SHP77 treated with DMSO at 0.1 percent for 48 hours (cell line): ENCODE measurements at regions not wholly inside any gene's neighbourhood (a gene's known extent, or its start where the extent isn't known, plus 50 kb on each side); places are given as distances from the start of the nearest gene placed in this dataset.

ENCODE experiments used
- DNase-seq: peaks from one replicate; lab custom pipeline; 2025; lab: John Stamatoyannopoulos, UW

DNA sequence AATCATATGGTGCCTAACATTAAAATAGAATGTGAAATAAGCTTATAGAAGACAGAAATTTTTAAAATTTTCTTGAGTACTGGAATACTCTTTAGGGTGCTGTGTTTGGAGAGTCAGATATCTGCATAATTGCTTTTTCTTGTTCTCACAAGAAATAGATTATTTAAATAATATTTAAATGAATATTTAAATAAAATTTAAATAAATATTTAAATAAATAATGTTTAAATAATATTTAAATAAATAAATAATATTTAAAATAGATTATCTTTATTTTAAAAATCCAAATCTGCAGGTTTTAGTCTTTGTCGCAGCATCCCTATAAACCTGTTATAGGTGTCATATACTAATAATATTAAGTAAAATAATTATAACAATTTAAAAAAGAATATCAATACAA is 1589.4 kb downstream of the MAT2B start:
- no peak for DNase-seq

DNA sequence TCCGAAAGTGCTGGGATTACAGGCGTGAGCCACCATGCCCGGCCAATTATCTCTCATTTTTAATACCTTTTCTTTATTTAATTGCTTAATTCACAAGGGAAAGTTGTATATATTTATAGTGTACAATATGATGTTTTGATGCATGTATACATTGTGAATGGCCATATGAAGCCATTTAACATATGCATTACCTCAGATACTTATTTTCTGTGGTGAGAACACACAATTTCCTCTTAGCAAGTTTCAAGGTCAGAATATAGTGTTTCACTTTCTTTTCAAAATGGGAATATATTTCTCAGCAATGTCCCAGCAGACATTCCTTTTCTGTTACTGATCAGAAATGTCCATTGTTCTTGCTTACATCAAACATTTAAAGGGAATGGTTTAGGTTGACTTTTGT is 1596.3 kb downstream of the MAT2B start:
- DNase-seq, result no peak

DNA sequence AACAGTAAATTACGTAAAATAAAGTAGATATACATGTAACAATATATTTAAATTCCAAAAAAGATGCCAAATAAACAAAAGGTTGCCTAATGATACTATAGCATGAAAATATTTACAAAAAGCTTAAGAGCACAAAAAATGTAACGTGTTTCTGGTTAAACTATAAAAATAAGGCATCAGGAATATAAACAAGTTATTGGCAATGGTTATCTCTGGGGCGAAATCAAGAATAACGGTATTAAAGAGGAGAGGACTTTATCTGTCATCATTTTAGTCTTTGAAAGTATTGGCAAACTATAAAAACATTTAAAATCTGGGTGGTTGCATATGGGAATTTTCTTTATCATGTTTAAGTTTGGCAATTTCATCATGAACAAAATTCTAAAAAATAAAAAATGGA is 1599.2 kb downstream of the MAT2B start:
- DNase-seq, result no peak

DNA sequence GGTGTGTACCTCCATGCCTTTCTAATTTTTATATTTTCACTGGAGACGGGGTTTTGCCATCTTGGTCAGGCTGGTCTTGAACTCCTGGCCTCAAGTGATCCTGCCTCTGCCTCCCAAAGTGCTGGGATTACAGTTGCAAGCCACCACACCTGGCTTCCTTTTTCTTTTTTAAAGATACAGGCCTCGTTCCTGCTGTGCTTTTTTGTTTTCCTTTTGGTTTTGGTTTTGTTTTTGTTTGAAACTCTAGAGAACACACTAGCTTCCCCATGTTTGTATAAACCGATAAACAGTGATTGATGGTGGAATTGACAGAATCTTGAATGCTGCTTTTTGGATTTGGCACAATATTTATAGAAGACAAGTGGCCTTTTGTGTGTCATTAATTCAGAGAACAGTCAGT is 1603.4 kb downstream of the MAT2B start:
- no peak for DNase-seq

DNA sequence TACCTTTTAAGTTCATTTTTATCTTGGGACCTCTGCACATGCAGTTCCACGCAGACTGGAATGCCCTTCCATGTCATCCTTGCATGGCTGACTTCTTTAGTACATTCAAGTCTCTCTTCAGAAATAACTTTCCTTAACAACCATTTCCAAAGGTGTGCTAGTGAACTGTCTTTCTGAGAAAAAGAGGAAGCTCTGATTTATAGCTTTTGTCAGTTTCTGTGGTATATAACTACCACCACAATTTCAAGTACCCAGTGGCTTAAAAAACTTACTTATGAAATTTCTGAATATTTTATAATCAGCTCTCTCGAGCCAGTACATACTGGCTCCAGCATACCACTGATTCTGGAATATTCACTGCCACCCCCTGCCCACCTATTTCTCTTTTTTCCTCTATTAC is 1613.8 kb downstream of the MAT2B start:
- no peak for DNase-seq

DNA sequence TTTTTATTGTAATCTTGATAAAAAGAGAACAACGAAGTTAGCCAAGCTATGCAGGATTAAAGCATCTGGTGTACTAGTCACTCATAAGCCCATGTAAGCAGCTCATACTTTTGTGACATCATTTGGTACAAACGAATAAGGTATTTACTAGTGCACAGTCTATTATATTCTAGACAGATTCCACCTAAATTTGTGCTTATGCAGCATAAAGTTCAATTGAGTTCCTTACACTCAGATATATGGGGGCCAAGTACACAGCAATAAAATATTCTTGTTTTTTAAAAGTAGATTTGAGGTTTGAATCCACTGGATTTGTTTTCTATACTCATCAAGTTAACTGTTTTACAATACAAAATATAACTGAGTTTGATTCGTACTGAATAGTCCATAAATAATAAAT is 1621.2 kb downstream of the MAT2B start:
- no peak for DNase-seq

DNA sequence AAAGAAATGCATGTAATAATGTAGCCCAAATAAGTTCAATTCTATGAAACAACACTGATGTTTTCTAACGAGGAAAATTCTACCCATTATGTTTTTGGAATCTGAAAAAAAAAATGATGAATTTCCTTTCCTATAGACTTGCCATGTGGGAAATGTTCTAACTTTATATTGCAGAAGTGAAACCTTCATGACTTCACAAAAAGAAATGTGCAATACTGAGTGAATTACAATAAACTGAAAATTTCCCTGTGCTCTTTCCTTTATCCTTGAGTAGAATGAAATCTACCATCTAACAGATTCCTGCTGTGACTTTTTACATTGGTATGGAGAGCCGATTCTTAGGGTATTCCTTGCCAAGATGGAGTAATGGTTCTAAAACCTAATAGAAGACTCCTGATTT is 1622.5 kb downstream of the MAT2B start:
- no peak for DNase-seq

DNA sequence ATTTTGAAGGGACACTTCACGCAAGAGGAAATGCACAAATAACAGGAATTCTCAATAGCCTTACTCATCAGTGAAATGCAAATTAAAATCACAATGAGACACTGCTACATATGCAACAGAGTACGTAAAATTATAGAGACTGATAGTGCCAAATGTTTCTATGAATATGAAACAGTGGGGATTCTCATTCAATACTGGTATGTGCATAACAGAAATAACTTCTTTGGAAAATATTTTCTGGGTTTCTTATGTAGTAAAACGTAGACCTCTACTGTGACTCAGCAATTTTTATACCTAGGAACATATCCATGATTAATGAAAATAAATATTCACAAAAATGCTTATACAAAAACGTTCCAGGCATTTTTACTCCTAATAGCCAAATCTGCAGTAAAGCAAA is 1625.2 kb downstream of the MAT2B start:
- DNase-seq, result no peak

DNA sequence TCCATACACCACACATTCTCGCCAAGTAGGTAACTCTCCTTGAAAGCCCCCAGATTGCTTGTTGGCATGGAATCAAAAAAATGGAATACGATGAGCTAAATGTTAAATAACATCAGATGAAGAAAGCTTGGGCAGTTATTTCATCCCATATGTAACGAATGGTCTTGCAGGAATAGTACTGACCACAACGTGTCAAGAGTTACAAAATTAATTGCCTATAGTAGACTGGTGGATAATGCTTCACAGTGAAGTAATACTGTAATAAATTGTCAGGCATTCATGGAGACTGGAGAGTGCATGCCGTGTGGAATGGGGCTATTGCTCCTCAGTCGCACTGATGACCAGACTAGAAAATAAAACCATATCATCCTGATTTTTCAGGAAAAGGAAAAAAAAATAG is 1628.7 kb downstream of the MAT2B start:
- no peak for DNase-seq

DNA sequence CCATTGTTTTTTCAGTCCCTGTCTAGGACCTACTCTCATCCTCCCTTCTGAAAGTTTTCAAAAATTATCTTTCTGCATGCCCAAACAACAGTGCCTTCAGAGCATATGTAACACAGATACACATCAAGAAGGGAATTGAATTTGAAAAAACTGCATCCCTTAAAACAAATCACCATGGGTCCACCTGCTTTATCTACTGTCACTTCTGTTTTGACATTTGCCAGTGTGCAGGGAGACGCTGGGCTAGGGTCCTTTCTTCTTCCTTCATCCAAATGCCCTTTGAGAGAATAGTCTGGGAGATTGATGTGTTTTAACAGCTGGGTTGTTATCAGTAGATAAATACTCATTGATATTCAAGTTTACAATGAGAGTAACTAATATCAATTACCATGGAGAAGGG is 1630.1 kb downstream of the MAT2B start:
- DNase-seq, result no peak

DNA sequence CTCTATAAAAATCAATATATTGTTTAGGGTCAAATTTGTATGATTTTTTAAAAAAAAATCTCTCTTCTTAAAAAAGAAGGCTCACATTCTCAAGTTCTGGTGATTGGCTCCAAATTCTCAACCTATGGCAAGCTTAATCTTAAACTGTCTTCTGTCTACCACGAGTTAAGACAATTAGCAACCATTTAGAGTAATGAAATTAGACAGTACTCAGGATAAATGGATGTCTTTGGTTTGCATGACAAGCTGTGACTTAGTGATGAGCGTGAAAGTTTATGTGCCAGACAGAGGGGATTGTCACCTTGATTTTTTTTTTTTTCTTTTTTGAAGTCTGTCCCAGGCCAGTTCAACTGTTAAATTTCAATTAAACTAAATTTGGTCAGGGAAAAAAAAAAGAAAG is 1632.3 kb downstream of the MAT2B start:
- DNase-seq, result no peak

DNA sequence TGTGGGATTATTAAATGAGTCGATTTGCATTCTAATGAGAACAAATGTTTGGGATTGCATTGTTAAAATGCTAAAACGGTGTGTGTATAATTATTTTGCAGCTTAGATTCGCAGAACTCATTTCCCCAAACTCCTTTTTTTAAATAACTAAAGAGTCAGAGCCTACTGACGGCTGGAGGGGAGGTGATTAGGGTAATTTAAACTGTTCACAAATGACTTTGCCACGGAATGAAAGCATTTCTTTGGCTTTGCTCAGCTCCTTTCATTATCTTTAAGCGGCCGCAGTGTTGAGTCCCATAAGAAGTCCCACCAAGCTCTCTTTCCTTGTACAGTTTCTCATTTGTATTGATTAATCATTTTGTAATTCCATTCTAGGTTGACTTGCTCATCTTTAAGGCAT is 1632.8 kb downstream of the MAT2B start:
- no peak for DNase-seq

DNA sequence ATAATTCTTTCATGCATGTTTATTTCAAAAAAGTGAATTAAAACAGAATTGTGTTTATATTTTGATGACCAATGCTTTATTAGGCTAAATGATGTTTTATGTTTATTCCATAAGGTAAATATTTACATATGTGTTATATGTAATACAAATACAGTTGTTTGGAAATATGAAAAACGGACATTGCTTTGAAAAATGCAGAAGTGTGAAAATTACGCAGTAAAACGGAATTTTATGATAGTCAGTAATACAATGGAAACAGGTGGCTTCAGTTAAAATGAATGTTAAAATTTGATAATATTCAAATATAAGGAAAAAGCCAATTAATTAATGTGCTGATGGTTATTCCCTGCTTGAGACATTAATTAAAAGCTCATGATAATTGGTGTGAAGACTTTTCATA is 1633.8 kb downstream of the MAT2B start:
- no peak for DNase-seq

DNA sequence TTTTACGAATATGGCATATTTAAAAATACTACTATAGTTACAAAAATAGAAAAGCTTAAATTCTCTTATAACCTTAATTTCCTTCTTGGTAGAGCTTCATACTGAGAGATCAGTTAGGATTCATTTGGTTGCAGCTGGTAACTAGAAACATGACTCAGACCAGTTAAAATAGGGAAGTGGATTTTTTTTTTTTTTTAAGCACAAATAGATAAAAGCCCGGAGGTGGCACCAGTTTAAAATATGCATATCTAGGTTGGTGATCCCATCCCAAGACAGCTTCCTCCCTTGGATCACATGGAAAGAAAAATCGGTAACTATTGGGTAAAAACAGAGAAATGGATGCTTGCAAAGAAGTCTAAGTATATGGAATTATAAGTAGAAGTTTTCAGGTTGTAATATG is 1634.3 kb downstream of the MAT2B start:
- no peak for DNase-seq

DNA sequence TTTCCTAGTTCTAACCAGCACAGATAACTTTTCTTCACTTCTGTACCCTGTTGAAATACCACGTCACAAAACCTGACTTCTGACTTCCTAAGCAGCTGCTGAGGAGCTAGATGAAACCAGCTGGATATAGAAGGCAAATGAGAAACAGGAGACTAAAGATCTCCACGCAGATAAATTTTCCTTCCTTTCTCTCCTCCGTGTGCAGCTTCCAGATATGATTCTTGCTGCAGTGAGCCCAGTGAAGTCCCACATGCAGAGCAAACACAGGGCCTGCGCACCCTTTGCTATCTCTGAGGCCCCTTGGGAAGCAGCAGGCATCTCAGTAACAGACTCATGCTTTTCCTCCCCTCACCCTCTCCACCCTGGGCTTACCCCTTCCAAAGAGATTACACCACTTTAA is 1638.3 kb downstream of the MAT2B start:
- no peak for DNase-seq

DNA sequence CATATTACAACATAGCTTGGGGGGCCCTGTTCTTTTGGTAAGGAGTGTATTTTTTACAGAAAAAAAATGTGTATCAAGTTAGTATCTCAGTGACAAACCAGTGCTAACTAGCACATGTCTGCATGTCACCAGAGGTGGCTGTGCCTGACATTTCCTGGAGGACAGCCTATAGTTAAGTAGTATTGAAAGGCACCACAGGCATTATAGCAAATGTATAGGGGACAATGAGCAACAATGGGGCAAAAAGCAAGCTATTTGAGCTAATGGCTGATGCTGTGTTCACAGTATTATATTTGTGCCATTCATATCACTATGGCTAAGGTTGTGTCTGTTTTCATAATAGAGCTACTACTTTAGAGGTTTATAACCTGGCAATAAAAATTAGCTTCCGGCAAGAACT is 1644.0 kb downstream of the MAT2B start:
- no peak for DNase-seq

DNA sequence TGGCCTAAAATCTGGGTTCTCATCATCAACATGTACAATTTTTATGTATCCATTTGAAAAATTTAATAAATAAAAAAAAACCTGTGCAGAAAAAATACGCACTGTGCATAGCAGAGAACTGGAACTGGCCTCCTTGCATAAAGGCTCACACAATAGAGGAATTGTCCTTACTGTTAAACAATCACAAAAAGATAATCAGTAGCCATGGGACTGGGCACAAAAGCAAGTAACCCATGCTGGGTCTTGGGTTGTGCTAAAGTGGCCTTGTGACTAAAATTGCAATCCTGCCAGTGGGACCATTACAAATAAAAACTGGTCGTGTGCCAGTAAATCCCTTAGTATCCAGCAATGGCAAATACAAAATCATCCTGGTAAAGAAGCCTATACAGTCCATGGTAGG is 1646.6 kb downstream of the MAT2B start:
- no peak for DNase-seq

DNA sequence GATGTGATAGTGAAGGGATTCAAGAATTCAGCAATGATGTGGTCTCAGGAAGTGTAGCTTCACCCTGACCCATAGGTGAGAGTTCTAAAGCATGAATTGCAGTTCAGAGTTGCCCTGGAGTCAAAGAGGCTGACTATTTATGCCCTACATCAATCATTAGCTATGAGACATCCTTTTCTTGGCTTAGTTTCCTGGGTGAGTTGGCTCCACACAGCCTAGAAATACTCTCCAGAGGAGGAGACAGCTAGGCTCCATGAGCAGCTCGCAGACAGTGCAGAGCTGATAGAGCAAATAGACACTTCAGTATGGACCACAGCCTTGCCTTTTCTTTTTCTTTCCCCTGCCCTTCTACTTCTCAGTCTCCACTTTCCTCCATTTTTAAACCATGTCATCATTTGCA is 1651.8 kb downstream of the MAT2B start:
- no peak for DNase-seq

DNA sequence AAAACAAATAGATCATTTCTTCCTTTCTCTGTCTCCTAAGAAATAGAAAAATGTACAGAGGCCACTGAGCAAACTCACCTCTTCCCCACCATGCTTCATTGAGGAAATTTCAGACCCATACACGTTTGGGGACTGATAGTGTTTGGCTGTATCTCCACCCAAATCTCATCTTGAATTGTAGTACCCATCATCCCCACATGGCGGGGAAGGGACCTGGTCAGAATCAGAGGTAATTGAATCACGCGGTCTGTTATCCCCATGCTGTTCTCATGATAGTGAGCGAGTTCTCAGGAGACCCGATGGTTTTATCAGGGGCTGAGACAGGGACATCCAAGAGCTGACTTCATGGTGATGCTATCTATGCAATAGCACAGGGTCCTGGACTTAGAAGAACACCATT is 1655.8 kb downstream of the MAT2B start:
- DNase-seq, result no peak

DNA sequence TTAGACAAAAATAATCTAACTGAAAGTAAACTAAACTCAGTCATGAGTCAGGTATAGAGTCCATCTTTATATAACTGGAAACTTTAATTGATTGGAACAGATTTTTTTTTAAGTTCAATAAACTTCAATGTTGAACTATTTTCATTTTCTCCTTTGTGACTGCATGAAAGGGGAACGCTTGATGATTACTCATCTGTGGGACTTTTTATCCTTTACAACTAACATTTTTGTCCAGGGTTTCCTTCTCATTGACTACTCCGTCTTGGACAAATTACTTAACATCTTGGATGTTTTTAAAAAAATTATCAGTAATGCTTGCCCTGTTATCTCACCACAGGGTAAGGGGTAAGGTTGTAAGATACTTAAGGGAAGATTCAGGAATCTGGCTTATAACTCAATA is 1658.4 kb downstream of the MAT2B start:
- no peak for DNase-seq

DNA sequence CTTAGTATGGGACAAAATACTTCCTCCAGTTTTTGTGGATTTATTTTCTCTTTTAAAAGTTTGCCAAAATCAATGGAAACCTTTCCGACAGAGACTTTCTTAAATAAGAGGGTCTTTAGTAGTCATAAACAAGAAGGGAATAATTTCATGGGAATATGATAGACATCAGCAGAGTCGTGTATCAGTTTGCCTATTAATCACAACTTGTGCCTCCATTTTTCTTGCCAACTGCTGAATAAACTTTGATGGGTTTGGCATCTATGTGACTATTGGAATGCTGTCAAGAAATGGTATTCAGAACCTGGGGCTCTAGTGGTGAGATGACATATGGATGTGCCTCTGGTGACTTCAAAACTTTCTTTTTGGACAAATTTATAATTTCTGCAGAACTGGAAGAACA is 1668.2 kb downstream of the MAT2B start:
- no peak for DNase-seq

DNA sequence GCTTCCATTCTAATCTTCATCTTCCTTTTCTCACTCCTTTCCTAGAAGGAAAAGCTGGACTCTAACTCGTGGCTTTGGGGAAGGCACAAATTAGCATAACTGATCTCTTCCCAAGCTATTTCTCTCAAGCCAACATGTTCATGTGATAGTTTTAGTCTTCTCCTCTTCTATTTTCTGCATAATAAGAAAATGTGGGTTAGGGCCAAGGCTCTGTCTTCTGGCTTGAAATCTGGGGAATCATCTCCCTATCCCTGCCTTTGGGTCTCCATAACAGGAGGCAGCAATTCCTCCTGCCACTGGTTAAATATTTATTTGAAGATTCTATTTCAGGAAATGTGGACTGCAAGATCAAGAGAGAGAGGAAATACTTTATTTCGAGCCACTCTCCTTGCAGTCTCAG is 1669.6 kb downstream of the MAT2B start:
- DNase-seq, result no peak

DNA sequence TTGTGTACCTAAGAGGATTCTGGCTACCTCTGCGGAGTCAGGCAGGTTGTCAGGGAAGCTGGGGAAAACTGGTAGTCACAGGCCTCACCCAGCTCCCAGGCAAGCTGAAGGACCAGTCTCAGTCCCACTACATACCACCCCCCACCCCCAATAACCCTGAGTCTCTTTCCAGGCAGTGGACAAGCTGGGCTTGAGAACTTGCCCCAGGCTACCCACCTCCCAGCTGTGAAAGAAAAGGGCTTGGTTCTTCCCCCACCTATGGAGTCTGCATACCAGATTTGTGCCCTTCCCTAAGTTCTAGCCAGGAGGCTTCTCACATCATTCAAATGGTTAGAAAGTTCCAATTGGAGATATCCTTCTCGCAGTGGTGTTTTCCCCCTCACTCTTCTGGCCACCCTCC is 1678.8 kb downstream of the MAT2B start:
- DNase-seq, result no peak

DNA sequence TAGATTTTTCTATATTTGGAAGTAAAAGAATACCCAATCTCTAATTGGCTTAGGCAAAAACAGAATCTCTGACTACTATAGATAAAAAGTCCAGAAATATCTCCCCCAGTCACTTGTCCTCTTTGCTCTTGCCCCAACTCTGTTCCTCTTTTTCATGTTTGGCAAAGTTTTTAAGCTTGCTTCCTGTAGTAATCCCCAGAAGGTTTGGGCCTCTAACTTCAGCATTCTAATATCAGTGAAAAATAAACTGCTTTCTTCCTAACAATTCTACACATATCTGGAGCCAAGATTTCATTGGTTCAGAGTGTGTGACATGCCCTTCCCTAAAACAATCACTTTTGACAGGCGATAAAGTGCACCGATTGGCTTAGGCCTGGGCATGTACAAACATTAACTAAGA is 1680.3 kb downstream of the MAT2B start:
- DNase-seq, result no peak

DNA sequence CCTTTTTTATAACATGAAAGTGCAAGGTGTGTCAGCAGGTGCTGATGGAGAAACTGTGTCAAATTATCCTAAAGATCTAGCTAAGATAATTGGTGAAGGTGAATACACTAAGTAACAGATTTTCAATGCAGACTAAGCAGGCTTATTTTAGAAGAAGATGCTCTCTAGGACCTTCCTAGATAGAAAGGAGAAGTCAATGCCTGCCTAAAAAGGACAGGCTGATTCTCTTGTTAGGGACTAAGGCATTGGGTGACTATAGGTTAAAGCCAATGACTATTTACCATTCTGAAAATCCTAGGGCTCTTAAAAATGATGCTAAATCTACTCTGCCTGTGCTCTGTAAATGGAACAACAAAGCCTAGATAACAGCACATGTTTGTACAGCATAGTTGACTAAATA is 1682.4 kb downstream of the MAT2B start:
- DNase-seq, result no peak
